ENCODE measurements at regions not wholly inside any gene's neighbourhood (a gene's known extent, or its start where the extent isn't known, plus 50 kb on each side); places are given as distances from the start of the nearest gene placed in this dataset.

GRCh38 chr16:35310999-35311398 is 1851.6 kb downstream of the TP53TG3F start:
- no peak for DNase-seq (ENCODE audit: extremely low spot score)
- ChIA-PET POLR2A (no interaction called here), CTCF (no interaction called here)
- TF ChIP-seq FOXM1 (IDR thresholded peaks at IDR 0.05; ENCODE audit: borderline replicate concordance) (no peak), L3MBTL2 (conservative IDR thresholded peaks at IDR 0.05) (no peak), HDGF (IDR thresholded peaks at IDR 0.05; ENCODE audit: borderline replicate concordance) (no peak), FOXK2 (IDR thresholded peaks at IDR 0.05) (no peak), BHLHE40 (IDR thresholded peaks at IDR 0.05; ENCODE audit: borderline replicate concordance) (no peak), SUZ12 (IDR thresholded peaks at IDR 0.05) (no peak)

- CTCF ChIA-PET = no interaction called here
- DNase-seq (ENCODE audit: extremely low spot score) = no peak
- POLR2A ChIA-PET = no interaction called here
- TF ChIP-seq NFRKB (IDR thresholded peaks at IDR 0.05) = no peak
- TF ChIP-seq HDGF (IDR thresholded peaks at IDR 0.05; ENCODE audit: borderline replicate concordance) = no peak
- no peak for TF ChIP-seq BHLHE40 (IDR thresholded peaks at IDR 0.05; ENCODE audit: borderline replicate concordance)
- TF ChIP-seq ELF4 (IDR thresholded peaks at IDR 0.05) = no peak
- no peak for TF ChIP-seq L3MBTL2 (conservative IDR thresholded peaks at IDR 0.05)
- TF ChIP-seq SP1 (IDR thresholded peaks at IDR 0.05) = no peak
- TF ChIP-seq ZNF384 (IDR thresholded peaks at IDR 0.05) = no peak
- TF ChIP-seq FOXA1 (IDR thresholded peaks at IDR 0.05) = no peak
- no peak for TF ChIP-seq CTBP1 (IDR thresholded peaks at IDR 0.05; ENCODE audit: borderline replicate concordance)
- no peak for TF ChIP-seq FOXK2 (IDR thresholded peaks at IDR 0.05)
- TF ChIP-seq SUZ12 (IDR thresholded peaks at IDR 0.05) = no peak
- TF ChIP-seq LEF1 (IDR thresholded peaks at IDR 0.05; ENCODE audit: borderline replicate concordance) = no peak
- TF ChIP-seq PKNOX1 (IDR thresholded peaks at IDR 0.05) = no peak
- TF ChIP-seq ARNT (IDR thresholded peaks at IDR 0.05) = no peak
- TF ChIP-seq FOXM1 (IDR thresholded peaks at IDR 0.05; ENCODE audit: borderline replicate concordance) = no peak
- no peak for TF ChIP-seq TARDBP (IDR thresholded peaks at IDR 0.05)
These were observed 1852.1 kb downstream of the TP53TG3F start for GRCh38 chr16:35311475-35311874.

GRCh38 chr16:35314298-35314697 is 1854.9 kb downstream of the TP53TG3F start:
- POLR2A ChIA-PET = no interaction called here
- TF ChIP-seq PKNOX1 (IDR thresholded peaks at IDR 0.05) (no peak), SUZ12 (IDR thresholded peaks at IDR 0.05) (no peak), SP1 (IDR thresholded peaks at IDR 0.05) (no peak), FOXK2 (IDR thresholded peaks at IDR 0.05) (no peak), ARNT (IDR thresholded peaks at IDR 0.05) (no peak), LEF1 (IDR thresholded peaks at IDR 0.05; ENCODE audit: borderline replicate concordance) (no peak), ELF4 (IDR thresholded peaks at IDR 0.05) (no peak), NFRKB (IDR thresholded peaks at IDR 0.05) (no peak), HDGF (IDR thresholded peaks at IDR 0.05; ENCODE audit: borderline replicate concordance) (no peak)
- CTCF ChIA-PET = no interaction called here
- DNase-seq (ENCODE audit: extremely low spot score) = no peak

GRCh38 chr16:35319536-35320192 is 1860.3 kb downstream of the TP53TG3F start:
- CTCF ChIA-PET = no interaction called here
- TF ChIP-seq L3MBTL2 (conservative IDR thresholded peaks at IDR 0.05) (no peak), FOXA1 (IDR thresholded peaks at IDR 0.05) (no peak), HDGF (IDR thresholded peaks at IDR 0.05; ENCODE audit: borderline replicate concordance) (no peak), LEF1 (IDR thresholded peaks at IDR 0.05; ENCODE audit: borderline replicate concordance) (no peak), FOXM1 (IDR thresholded peaks at IDR 0.05; ENCODE audit: borderline replicate concordance) (no peak), FOXK2 (IDR thresholded peaks at IDR 0.05) (no peak), NFRKB (IDR thresholded peaks at IDR 0.05) (no peak), SP1 (IDR thresholded peaks at IDR 0.05) (no peak), ELF4 (IDR thresholded peaks at IDR 0.05) (no peak), SUZ12 (IDR thresholded peaks at IDR 0.05) (no peak), PKNOX1 (IDR thresholded peaks at IDR 0.05) (no peak), BHLHE40 (IDR thresholded peaks at IDR 0.05; ENCODE audit: borderline replicate concordance) (no peak), CTBP1 (IDR thresholded peaks at IDR 0.05; ENCODE audit: borderline replicate concordance) (no peak), TARDBP (IDR thresholded peaks at IDR 0.05) (no peak), ZNF384 (IDR thresholded peaks at IDR 0.05) (no peak), ARNT (IDR thresholded peaks at IDR 0.05) (no peak)
- no peak for DNase-seq (ENCODE audit: extremely low spot score)
- POLR2A ChIA-PET = no interaction called here

GRCh38 chr16:35325936-35326335 is 1866.5 kb downstream of the TP53TG3F start:
- ChIA-PET POLR2A (no interaction called here), CTCF (no interaction called here)
- TF ChIP-seq L3MBTL2 (conservative IDR thresholded peaks at IDR 0.05) (no peak), SUZ12 (IDR thresholded peaks at IDR 0.05) (no peak), BHLHE40 (IDR thresholded peaks at IDR 0.05; ENCODE audit: borderline replicate concordance) (no peak), HDGF (IDR thresholded peaks at IDR 0.05; ENCODE audit: borderline replicate concordance) (no peak), PKNOX1 (IDR thresholded peaks at IDR 0.05) (no peak), ELF4 (IDR thresholded peaks at IDR 0.05) (no peak), FOXM1 (IDR thresholded peaks at IDR 0.05; ENCODE audit: borderline replicate concordance) (no peak), SP1 (IDR thresholded peaks at IDR 0.05) (no peak), NFRKB (IDR thresholded peaks at IDR 0.05) (no peak), FOXK2 (IDR thresholded peaks at IDR 0.05) (no peak), LEF1 (IDR thresholded peaks at IDR 0.05; ENCODE audit: borderline replicate concordance) (no peak), TARDBP (IDR thresholded peaks at IDR 0.05) (no peak)
- no peak for DNase-seq (ENCODE audit: extremely low spot score)

Measured in HEK293T (cell line).